GM21447 (cell line): ENCODE measurements at regions not wholly inside any gene's neighbourhood (a gene's known extent, or its start where the extent isn't known, plus 50 kb on each side); places are given as distances from the start of the nearest gene placed in this dataset.
"Not testable (repeated sequence)": the region's sequence is repeated elsewhere in the genome, so short reads cannot be mapped to it uniquely, and the experiment has no call there.

Experiments
- ATAC-seq: cut with Tn5 transposase; IDR thresholded peaks from one replicate; pipeline ENCODE4 v1.9.1; 2021; ENCODE audit not compliant: unreplicated experiment

- no peak for ATAC-seq
These were observed 350.5 kb upstream of the DAB2 start for GRCh38 chr5:39775086-39775796.

GRCh38 chr5:39774605-39775004 is 349.8 kb upstream of the DAB2 start:
- ATAC-seq = no peak

GRCh38 chr5:39772307-39772706 is 347.5 kb upstream of the DAB2 start:
- ATAC-seq = no peak

- no peak for ATAC-seq
These were observed 343.1 kb upstream of the DAB2 start for GRCh38 chr5:39767916-39768315.

- no peak for ATAC-seq
These were observed 340.6 kb upstream of the DAB2 start for GRCh38 chr5:39765366-39765765.

- no peak for ATAC-seq
These were observed 338.0 kb upstream of the DAB2 start for GRCh38 chr5:39762761-39763160.

- ATAC-seq = no peak
These were observed 336.6 kb upstream of the DAB2 start for GRCh38 chr5:39761199-39761950.

GRCh38 chr5:39760385-39761198 is 335.8 kb upstream of the DAB2 start:
- no peak for ATAC-seq

- ATAC-seq = no peak
These were observed 334.9 kb upstream of the DAB2 start for GRCh38 chr5:39759701-39760100.

- ATAC-seq = no peak
These were observed 333.6 kb upstream of the DAB2 start for GRCh38 chr5:39758426-39758825.

GRCh38 chr5:39757131-39757530 is 332.4 kb upstream of the DAB2 start:
- no peak for ATAC-seq

GRCh38 chr5:39755986-39756385 is 331.2 kb upstream of the DAB2 start:
- no peak for ATAC-seq

- no peak for ATAC-seq
These were observed 330.7 kb upstream of the DAB2 start for GRCh38 chr5:39755452-39755851.

- not testable (repeated sequence) for ATAC-seq
These were observed 329.0 kb upstream of the DAB2 start for GRCh38 chr5:39753747-39754146.

GRCh38 chr5:39750661-39751060 is 325.9 kb upstream of the DAB2 start:
- ATAC-seq = no peak

GRCh38 chr5:39742916-39743315 is 318.1 kb upstream of the DAB2 start:
- ATAC-seq = no peak

GRCh38 chr5:39740404-39740803 is 315.6 kb upstream of the DAB2 start:
- ATAC-seq = no peak

GRCh38 chr5:39732166-39732565 is 307.4 kb upstream of the DAB2 start:
- no peak for ATAC-seq

GRCh38 chr5:39730699-39731098 is 305.9 kb upstream of the DAB2 start:
- ATAC-seq = no peak

- no peak for ATAC-seq
These were observed 305.2 kb upstream of the DAB2 start for GRCh38 chr5:39730006-39730405.

- ATAC-seq = no peak
These were observed 301.7 kb upstream of the DAB2 start for GRCh38 chr5:39726467-39726866.

- no peak for ATAC-seq
These were observed 296.6 kb upstream of the DAB2 start for GRCh38 chr5:39721394-39721793.
